ENCODE measurements at regions not wholly inside any gene's neighbourhood (a gene's known extent, or its start where the extent isn't known, plus 50 kb on each side); places are given as distances from the start of the nearest gene placed in this dataset.

GRCh38 chr9:135348076-135348787 lies 131.3 kb upstream of the PPP1R26 start:
- H3K4me3 ChIP-seq (IDR thresholded peaks at IDR 0.05; ENCODE audit: insufficient read depth, low read depth, low read length): no peak overlapping the region
- H4K20me1 ChIP-seq (ENCODE audit: insufficient read depth): no peaks in the 10 kb centered on the region
- no peak overlapping the region for H3K9ac ChIP-seq
- H3K27me3 ChIP-seq (ENCODE audit: insufficient read depth, low read depth): peaks cover 51% of the 10 kb centered on the region
- no peak for TF ChIP-seq CTCF (conservative IDR thresholded peaks at IDR 0.05; ENCODE audit: low read depth, low read length)
- H3K36me3 ChIP-seq (ENCODE audit: insufficient read depth): no peaks in the 10 kb centered on the region
- H3K79me2 ChIP-seq (ENCODE audit: insufficient read depth, low read depth): no peaks in the 10 kb centered on the region
- H2AFZ ChIP-seq (ENCODE audit: low read depth): no peak overlapping the region
- no peak overlapping the region for H3K27ac ChIP-seq
- no peak overlapping the region for H3K4me2 ChIP-seq
- H3K4me1 ChIP-seq (ENCODE audit: low read depth, poor library complexity, severe bottlenecking): no peaks in the 10 kb centered on the region

- Histone ChIP-seq H3K4me3 (IDR thresholded peaks at IDR 0.05; ENCODE audit: insufficient read depth, low read depth, low read length) (no peak overlapping the region), H3K9ac (no peak overlapping the region), H3K36me3 (ENCODE audit: insufficient read depth) (no peaks in the 10 kb centered on the region), H3K79me2 (ENCODE audit: insufficient read depth, low read depth) (no peaks in the 10 kb centered on the region), H2AFZ (ENCODE audit: low read depth) (no peak overlapping the region), H3K4me2 (no peak overlapping the region), H3K4me1 (ENCODE audit: low read depth, poor library complexity, severe bottlenecking) (no peaks in the 10 kb centered on the region), H3K27ac (no peak overlapping the region), H4K20me1 (ENCODE audit: insufficient read depth) (no peaks in the 10 kb centered on the region), H3K27me3 (ENCODE audit: insufficient read depth, low read depth) (peaks cover 56% of the 10 kb centered on the region)
- TF ChIP-seq CTCF (conservative IDR thresholded peaks at IDR 0.05; ENCODE audit: low read depth, low read length): no peak
These were observed 130.8 kb upstream of the PPP1R26 start for GRCh38 chr9:135348788-135349150.

- Histone ChIP-seq H3K9ac (no peak overlapping the region), H4K20me1 (ENCODE audit: insufficient read depth) (no peaks in the 10 kb centered on the region), H3K4me2 (no peak overlapping the region), H3K27ac (no peak overlapping the region), H3K4me3 (IDR thresholded peaks at IDR 0.05; ENCODE audit: insufficient read depth, low read depth, low read length) (no peak overlapping the region), H3K36me3 (ENCODE audit: insufficient read depth) (no peaks in the 10 kb centered on the region), H2AFZ (ENCODE audit: low read depth) (no peak overlapping the region), H3K27me3 (ENCODE audit: insufficient read depth, low read depth) (peaks cover 59% of the 10 kb centered on the region), H3K79me2 (ENCODE audit: insufficient read depth, low read depth) (no peaks in the 10 kb centered on the region), H3K4me1 (ENCODE audit: low read depth, poor library complexity, severe bottlenecking) (no peaks in the 10 kb centered on the region)
- no peak for TF ChIP-seq CTCF (conservative IDR thresholded peaks at IDR 0.05; ENCODE audit: low read depth, low read length)
These were observed 130.2 kb upstream of the PPP1R26 start for GRCh38 chr9:135349212-135350002.

- no peaks in the 10 kb centered on the region for H3K79me2 ChIP-seq (ENCODE audit: insufficient read depth, low read depth)
- TF ChIP-seq CTCF (conservative IDR thresholded peaks at IDR 0.05; ENCODE audit: low read depth, low read length): no peak
- H4K20me1 ChIP-seq (ENCODE audit: insufficient read depth): no peaks in the 10 kb centered on the region
- no peak overlapping the region for H3K4me2 ChIP-seq
- H3K4me1 ChIP-seq (ENCODE audit: low read depth, poor library complexity, severe bottlenecking): no peaks in the 10 kb centered on the region
- H3K4me3 ChIP-seq (IDR thresholded peaks at IDR 0.05; ENCODE audit: insufficient read depth, low read depth, low read length): no peak overlapping the region
- no peak overlapping the region for H2AFZ ChIP-seq (ENCODE audit: low read depth)
- peaks cover 62% of the 10 kb centered on the region for H3K27me3 ChIP-seq (ENCODE audit: insufficient read depth, low read depth)
- no peak overlapping the region for H3K9ac ChIP-seq
- H3K36me3 ChIP-seq (ENCODE audit: insufficient read depth): no peaks in the 10 kb centered on the region
- H3K27ac ChIP-seq: no peak overlapping the region
These were observed 129.6 kb upstream of the PPP1R26 start for GRCh38 chr9:135350003-135350315.
